GM12874 (cell line): ENCODE measurements at regions not wholly inside any gene's neighbourhood (a gene's known extent, or its start where the extent isn't known, plus 50 kb on each side); places are given as distances from the start of the nearest gene placed in this dataset.

Experiments
- TF ChIP-seq, protein P1 (sequence below): IDR thresholded peaks from 2 replicates; pipeline ENCODE4 v1.5.1; 2011; ENCODE audit warnings: low read depth, mild to moderate bottlenecking, control low read depth, low read length, moderate library complexity; ENCODE audit not compliant: insufficient read depth

DNA sequence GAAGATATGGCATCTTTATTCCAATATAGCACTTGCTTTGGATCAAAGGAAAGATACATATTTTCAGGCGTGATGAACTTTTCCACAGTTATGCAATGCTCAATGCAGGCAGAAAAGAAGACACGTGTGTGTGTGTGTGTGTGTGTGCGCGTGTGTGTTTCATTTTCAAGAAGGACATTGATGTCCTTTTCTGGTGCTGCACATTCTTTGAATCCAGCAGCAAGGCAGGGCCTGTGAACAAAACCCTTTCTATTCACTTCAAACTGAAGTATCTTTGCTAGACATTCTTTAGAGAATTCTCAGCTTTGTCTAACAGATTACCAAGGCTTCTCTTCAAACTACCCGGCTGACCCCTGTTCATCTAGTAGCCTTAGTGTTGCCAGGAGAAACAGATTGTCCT is 124.6 kb downstream of the CD47 start:
- TF ChIP-seq, protein P1, sequence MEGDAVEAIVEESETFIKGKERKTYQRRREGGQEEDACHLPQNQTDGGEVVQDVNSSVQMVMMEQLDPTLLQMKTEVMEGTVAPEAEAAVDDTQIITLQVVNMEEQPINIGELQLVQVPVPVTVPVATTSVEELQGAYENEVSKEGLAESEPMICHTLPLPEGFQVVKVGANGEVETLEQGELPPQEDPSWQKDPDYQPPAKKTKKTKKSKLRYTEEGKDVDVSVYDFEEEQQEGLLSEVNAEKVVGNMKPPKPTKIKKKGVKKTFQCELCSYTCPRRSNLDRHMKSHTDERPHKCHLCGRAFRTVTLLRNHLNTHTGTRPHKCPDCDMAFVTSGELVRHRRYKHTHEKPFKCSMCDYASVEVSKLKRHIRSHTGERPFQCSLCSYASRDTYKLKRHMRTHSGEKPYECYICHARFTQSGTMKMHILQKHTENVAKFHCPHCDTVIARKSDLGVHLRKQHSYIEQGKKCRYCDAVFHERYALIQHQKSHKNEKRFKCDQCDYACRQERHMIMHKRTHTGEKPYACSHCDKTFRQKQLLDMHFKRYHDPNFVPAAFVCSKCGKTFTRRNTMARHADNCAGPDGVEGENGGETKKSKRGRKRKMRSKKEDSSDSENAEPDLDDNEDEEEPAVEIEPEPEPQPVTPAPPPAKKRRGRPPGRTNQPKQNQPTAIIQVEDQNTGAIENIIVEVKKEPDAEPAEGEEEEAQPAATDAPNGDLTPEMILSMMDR, result no peak

DNA sequence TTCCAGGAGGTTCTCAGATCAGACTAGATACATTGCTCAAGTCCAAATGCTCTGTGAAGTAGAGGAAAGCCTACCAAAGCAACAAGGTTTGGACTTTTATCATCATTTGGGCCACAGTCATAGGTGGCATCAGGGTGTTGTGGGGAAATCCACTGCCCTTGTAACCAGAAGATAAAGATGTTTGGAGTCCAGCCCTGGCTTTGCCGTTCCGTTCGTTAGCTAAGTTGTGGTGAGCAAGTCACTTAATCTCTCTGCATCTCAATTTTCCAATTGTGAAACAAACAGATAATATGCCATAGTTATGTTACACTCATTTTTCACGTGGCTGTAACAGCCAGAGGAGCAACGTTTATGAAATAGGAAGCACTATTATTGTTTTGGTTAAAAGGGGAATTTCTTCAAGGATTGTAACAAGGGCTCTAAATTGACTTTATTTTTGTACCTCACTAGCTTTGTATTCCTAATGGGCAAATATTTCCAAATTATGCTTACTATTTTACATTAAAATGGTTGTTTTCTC is 125.6 kb downstream of the CD47 start:
- TF ChIP-seq, protein P1, result no peak

DNA sequence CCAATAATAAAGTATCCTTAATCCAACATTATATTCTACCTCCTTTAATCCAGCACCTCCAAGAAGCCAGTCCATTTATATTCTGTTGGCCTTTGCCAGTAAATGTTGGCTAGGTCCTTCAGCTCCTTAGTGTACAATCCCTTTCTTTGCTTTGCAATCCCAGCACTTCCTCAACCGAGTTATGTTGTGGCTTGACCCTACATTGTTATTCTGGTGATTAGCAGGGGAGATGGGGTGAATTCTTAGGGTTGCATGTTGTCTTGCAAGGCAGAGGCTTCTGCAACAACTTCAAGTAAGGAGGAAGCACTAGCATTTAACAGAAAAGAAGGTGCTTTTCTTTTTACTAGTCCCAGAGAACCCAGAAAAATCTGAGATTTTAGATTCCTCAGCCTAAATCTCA is 127.2 kb downstream of the CD47 start:
- TF ChIP-seq, protein P1, result no peak

DNA sequence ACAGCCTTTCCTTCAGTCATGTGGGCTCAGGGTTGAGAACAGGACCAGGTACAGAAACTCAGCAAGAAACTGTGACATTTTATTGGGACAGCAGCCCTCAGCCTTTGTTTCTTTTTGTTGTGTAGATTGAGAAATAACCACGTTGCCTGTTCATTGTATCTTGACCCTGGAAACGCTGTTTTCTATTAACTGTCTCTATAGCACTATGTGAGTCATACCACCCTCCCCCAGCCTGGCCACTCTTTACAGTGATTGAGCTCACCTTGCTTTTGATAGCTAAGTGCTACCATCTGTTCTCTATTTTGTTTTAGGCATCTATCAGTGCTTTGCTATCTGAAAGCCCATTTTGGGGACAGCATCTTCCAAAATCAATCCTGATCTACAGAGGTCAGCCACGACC is 127.9 kb downstream of the CD47 start:
- TF ChIP-seq, protein P1, result no peak

DNA sequence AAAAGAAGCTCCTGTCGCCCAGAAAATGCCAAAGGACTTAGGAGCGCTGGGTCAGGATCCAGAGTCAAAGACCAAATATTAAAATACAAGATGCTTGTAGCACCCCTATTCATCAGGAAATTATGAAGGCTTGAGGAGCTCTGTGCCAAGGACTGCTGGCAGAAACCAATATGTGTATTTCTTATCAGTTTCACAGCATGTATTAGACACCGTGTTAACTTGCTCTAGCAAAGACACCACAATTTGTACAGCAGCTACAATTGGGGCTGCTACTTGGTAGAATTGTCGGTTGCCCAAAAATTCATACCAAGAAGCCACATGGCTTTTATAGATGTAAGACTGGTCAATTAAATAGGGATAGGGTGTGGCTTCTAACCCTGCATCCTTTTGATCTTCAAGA is 128.8 kb downstream of the CD47 start:
- TF ChIP-seq, protein P1, result no peak

DNA sequence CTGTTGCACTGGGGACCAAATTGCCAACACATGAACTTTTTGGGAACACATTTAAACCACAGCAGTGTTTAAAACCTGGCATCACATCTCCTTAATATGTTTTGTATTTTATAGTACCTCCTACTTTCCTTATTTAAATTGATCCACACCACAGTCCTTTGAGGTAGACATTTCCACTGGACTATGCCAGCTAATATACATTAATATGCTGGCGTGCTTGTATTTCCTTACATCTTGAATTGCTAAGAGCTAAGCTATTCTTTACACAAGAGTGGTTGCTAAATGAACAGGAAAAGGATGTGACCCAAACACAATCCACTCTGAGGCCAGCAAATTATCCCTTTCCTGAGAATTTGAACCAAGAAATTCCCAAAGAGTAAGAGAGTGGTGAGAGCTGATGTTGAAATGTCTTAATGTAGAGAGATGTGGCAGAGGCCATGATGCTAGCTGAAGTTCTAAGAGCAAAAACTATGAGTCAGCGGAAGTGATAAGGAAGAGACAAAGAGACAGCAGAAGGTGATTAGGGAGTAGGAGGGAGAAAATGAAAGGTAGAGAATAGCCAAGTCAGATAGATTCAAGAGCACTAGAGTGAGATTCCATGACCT is 131.2 kb downstream of the CD47 start:
- TF ChIP-seq, protein P1, result no peak

DNA sequence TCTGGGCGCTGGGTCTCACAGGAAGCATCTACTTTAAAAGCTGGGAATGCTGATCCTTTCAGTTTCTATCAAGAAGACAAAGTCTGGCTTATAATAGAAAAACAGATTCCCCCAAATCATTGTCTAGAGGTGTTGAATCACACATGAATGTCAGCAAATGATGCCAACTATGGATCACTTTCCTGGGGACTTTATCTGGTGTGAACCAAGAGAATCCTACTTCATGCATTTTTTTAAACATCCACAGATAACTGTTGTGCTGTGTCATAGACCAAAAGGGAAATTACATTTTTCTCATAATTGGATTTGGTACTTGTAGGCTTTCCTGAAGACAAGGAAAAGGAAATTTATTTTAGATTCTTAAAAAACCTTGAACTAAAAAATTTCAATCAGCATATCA is 132.7 kb downstream of the CD47 start:
- TF ChIP-seq, protein P1, result no peak
